ENCODE measurements at regions not wholly inside any gene's neighbourhood (a gene's known extent, or its start where the extent isn't known, plus 50 kb on each side); places are given as distances from the start of the nearest gene placed in this dataset.

DNA sequence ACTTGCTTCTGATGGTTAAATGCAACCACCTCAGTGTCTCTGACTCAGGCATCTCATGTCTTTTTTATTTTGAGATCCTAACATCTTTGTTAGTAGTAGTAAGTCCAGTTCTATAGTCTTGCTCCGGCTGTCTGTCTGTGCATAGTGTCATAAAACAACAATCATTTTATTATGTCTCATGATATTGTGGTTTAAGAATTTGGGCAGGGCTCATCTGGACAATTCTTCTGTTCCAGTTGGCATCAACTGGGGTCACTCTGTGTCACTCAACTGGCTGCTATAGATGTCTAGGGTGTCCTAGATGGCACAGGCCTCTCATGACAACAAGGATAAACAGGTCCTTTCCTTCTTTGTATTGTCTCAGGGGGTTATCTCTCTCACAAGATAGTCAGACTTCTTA is 299.6 kb upstream of the ZNF521 start:
- no peaks in the 10 kb centered on the region for H3K36me3 Mint-ChIP-seq (ENCODE audit: low read depth)
- H3K27me3 Mint-ChIP-seq, result no peaks in the 10 kb centered on the region
- DNase-seq, result no peak
- intact Hi-C loops (cut with micrococcal nuclease), result no loop called here
- H3K27ac Mint-ChIP-seq, result no peak overlapping the region
- no peaks in the 10 kb centered on the region for H3K9me3 Mint-ChIP-seq
- H3K4me1 Mint-ChIP-seq, result no peaks in the 10 kb centered on the region
- H3K4me3 Mint-ChIP-seq, result no peak overlapping the region

DNA sequence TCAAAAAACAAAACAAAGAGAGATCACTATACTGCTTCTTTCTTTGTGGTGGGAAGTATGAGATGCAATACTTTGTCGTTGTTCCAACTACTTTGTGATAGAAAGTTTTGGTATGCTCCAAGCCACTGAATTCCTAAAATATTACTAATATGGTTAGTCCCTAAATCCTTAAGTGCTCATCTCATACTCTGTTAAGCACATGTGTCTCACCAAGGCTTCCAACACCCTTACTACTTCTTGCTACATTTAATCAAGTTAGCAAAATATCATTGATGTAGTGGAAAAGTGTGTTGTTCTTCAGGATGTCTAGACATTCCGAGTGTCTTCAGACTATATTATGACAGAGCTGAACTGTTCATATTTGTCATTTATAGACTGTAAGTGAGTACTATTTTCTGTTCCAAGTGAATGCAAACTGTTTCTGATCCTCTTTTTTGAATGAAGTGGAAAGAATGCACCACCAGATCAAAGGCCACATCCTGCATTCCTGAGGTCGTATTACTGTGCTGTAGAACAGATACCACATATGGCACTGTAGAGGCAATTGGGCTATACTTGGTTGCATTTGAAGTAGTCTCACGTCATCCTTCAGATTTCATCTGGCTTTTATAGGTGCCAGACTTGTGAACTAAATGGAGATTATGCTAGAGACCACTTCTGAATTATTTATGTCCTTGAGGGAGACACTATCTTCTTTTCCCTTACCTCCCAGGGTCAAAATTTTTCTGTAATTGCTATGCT is 298.4 kb upstream of the ZNF521 start:
- H3K4me3 Mint-ChIP-seq, result no peak overlapping the region
- intact Hi-C loops (cut with micrococcal nuclease), result no loop called here
- no peak overlapping the region for H3K27ac Mint-ChIP-seq

GRCh38 chr18:25648716-25649260 is 296.8 kb upstream of the ZNF521 start:
- Mint-ChIP-seq H3K4me1 (no peaks in the 10 kb centered on the region), H3K27me3 (no peaks in the 10 kb centered on the region), H3K4me3 (no peak overlapping the region), H3K36me3 (ENCODE audit: low read depth) (no peaks in the 10 kb centered on the region), H3K9me3 (no peaks in the 10 kb centered on the region), H3K27ac (no peak overlapping the region)
- no peak for DNase-seq
- intact Hi-C loops (cut with micrococcal nuclease), result no loop called here

More for the DNA sequence above, 298.4 kb upstream of the ZNF521 start:
- H3K4me1 Mint-ChIP-seq, result no peaks in the 10 kb centered on the region
- H3K27me3 Mint-ChIP-seq, result no peaks in the 10 kb centered on the region
- no peaks in the 10 kb centered on the region for H3K9me3 Mint-ChIP-seq
- no peaks in the 10 kb centered on the region for H3K36me3 Mint-ChIP-seq (ENCODE audit: low read depth)
- DNase-seq, result no peak

GRCh38 chr18:25647404-25647803 is 295.4 kb upstream of the ZNF521 start:
- no peaks in the 10 kb centered on the region for H3K36me3 Mint-ChIP-seq (ENCODE audit: low read depth)

DNA sequence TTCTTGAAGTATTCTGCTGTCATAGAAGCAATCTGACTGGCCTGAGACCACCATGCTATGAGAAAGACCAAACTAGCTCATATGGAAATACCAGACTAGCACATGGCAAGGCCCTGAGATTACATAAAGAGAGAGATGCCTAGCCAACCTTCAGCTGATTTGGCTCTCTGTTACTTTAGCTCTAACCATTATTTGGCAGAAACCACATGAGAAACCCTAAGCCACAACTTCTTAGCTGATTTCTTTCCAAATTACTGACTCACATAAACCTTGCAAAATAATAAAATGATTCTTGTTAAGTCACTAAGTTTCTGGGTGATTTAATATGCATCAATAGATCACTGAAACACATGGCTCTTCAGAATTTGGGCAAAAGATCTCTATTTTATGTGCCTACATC is 295.0 kb upstream of the ZNF521 start:
- no peaks in the 10 kb centered on the region for H3K9me3 Mint-ChIP-seq
- no peaks in the 10 kb centered on the region for H3K27me3 Mint-ChIP-seq
- DNase-seq, result no peak
- no peaks in the 10 kb centered on the region for H3K4me1 Mint-ChIP-seq
- intact Hi-C loops (cut with micrococcal nuclease), result no loop called here
- no peak overlapping the region for H3K27ac Mint-ChIP-seq
- H3K36me3 Mint-ChIP-seq (ENCODE audit: low read depth), result no peaks in the 10 kb centered on the region
- H3K4me3 Mint-ChIP-seq, result no peak overlapping the region

More at GRCh38 chr18:25647404-25647803, 295.4 kb upstream of the ZNF521 start:
- Mint-ChIP-seq H3K27me3 (no peaks in the 10 kb centered on the region), H3K27ac (no peak overlapping the region), H3K4me3 (no peak overlapping the region), H3K4me1 (no peaks in the 10 kb centered on the region), H3K9me3 (no peaks in the 10 kb centered on the region)
- DNase-seq, result no peak
- intact Hi-C loops (cut with micrococcal nuclease), result no loop called here

DNA sequence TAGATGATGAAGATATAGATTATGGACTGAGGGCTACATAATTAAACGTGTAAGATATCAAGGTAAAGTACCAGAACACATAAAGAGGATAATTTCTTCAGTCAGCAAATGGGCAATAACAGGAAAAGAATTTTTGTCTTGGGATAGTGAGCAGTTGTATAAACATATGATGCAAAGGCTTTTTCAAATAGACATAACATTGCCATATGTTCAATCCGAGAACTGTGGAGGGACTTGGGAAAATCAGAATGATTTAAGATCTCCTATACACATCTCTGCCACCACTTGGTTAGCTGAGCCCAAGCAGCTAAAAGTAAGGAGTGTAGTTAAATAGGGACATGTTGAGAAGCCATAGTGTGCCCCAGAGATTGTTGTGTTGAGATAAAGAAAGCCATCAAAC is 287.6 kb upstream of the ZNF521 start:
- no peak for DNase-seq
- Mint-ChIP-seq H3K36me3 (ENCODE audit: low read depth) (no peaks in the 10 kb centered on the region), H3K4me3 (no peak overlapping the region), H3K9me3 (peaks cover 3% of the 10 kb centered on the region), H3K27ac (no peak overlapping the region), H3K4me1 (no peaks in the 10 kb centered on the region), H3K27me3 (no peaks in the 10 kb centered on the region)
- intact Hi-C loops (cut with micrococcal nuclease), result no loop called here

- Mint-ChIP-seq H3K4me1 (no peaks in the 10 kb centered on the region), H3K27me3 (no peaks in the 10 kb centered on the region), H3K4me3 (no peak overlapping the region), H3K36me3 (ENCODE audit: low read depth) (no peaks in the 10 kb centered on the region), H3K9me3 (peaks cover 8% of the 10 kb centered on the region), H3K27ac (no peak overlapping the region)
- DNase-seq, result no peak
- intact Hi-C loops (cut with micrococcal nuclease), result no loop called here
Observed at GRCh38 chr18:25633563-25633962, 281.6 kb upstream of the ZNF521 start.

DNA sequence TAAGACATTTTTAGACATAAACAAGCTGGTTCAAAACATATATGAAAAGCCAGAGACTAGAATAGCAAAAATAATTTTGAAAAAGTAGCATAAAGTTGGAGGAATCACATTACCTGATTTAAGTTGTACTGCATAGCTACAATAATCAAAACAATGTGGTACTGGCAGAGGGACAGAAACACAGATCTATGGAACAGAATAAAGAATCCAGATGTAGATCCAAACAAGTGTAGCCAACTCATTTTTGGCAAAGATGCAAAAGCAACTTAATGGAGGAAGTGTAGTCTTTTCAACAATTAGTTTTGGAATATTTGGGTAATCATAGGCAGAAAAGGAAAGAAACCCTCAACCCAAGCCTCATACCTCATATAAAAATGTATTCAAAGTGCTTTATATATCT is 278.7 kb upstream of the ZNF521 start:
- Mint-ChIP-seq H3K4me1 (no peaks in the 10 kb centered on the region), H3K36me3 (ENCODE audit: low read depth) (no peaks in the 10 kb centered on the region), H3K27me3 (no peaks in the 10 kb centered on the region), H3K4me3 (no peak overlapping the region), H3K9me3 (peaks cover 7% of the 10 kb centered on the region), H3K27ac (no peak overlapping the region)
- DNase-seq, result no peak
- intact Hi-C loops (cut with micrococcal nuclease), result no loop called here

DNA sequence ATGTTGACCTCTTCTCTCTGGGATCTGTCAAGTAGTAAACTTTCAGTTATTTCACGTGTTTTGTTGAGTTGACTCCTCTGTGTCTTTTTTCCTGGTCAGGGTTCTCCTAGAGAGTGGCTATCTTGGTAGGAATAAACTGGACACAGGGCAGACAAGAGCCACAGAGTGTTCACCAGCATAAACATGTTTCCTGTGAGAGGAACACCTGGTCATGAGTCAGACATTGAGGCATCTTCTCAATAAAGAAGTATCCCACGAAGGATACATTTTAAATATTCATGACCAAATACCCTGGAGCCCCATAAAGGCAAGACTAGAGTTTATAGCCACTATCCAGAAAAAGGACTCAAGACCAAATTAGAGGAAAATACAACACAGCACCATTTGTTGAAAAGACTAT is 269.7 kb upstream of the ZNF521 start:
- Mint-ChIP-seq H3K4me3 (no peak overlapping the region), H3K4me1 (no peaks in the 10 kb centered on the region), H3K9me3 (peaks cover 5% of the 10 kb centered on the region), H3K27ac (no peak overlapping the region), H3K36me3 (ENCODE audit: low read depth) (no peaks in the 10 kb centered on the region), H3K27me3 (no peaks in the 10 kb centered on the region)
- DNase-seq, result no peak
- intact Hi-C loops (cut with micrococcal nuclease), result no loop called here

DNA sequence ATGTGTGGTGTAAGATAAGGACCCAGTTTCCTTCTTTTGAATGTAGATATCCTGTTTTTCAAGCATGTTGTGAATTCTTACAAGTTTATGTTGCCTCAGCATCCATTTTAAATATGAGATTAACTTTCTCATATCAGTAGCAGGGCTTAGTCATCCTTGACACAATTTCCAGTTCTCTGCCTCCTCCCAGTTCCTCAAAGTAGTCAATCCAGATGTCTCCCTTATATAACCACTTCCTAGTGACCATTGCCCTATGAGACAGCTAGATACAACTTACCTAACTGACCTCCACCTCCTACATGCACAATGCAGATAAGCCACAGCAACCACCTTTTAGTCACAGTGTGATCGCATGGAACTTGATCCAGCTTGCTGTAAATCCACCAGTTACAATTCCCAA is 269.2 kb upstream of the ZNF521 start:
- H3K4me1 Mint-ChIP-seq, result no peaks in the 10 kb centered on the region
- H3K9me3 Mint-ChIP-seq, result peaks cover 5% of the 10 kb centered on the region
- no peak for DNase-seq
- intact Hi-C loops (cut with micrococcal nuclease), result no loop called here
- H3K36me3 Mint-ChIP-seq (ENCODE audit: low read depth), result no peaks in the 10 kb centered on the region
- no peak overlapping the region for H3K27ac Mint-ChIP-seq
- H3K4me3 Mint-ChIP-seq, result no peak overlapping the region
- no peaks in the 10 kb centered on the region for H3K27me3 Mint-ChIP-seq

GRCh38 chr18:25614168-25614567 is 262.2 kb upstream of the ZNF521 start:
- intact Hi-C loops (cut with micrococcal nuclease), result no loop called here
- H3K36me3 Mint-ChIP-seq (ENCODE audit: low read depth), result no peaks in the 10 kb centered on the region
- no peak for DNase-seq
- no peaks in the 10 kb centered on the region for H3K27me3 Mint-ChIP-seq
- H3K4me1 Mint-ChIP-seq, result no peaks in the 10 kb centered on the region
- no peak overlapping the region for H3K27ac Mint-ChIP-seq
- H3K4me3 Mint-ChIP-seq, result no peak overlapping the region
- H3K9me3 Mint-ChIP-seq, result no peaks in the 10 kb centered on the region

DNA sequence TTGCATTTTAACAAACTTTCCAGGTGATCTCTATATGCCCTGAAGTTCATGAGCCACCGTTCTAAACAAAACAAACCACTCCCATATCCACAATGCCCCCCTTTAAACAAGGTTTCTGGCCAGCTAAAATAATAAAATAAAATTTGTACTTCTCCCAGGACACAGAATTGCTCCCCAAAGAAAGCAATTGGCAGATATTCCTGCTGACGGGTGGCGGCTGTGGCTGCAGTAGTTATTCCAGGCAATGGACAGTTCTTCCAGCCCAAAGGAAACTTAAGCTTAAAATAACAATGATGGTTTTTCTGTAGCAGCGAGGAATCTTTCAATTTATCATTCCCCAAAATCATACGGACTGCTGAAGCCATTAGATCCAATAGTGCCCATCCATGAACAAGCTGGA is 260.5 kb upstream of the ZNF521 start:
- Mint-ChIP-seq H3K36me3 (ENCODE audit: low read depth) (no peaks in the 10 kb centered on the region), H3K27ac (no peak overlapping the region), H3K27me3 (no peaks in the 10 kb centered on the region), H3K4me3 (no peak overlapping the region), H3K9me3 (no peaks in the 10 kb centered on the region), H3K4me1 (no peaks in the 10 kb centered on the region)
- intact Hi-C loops (cut with micrococcal nuclease), result no loop called here
- no peak for DNase-seq

DNA sequence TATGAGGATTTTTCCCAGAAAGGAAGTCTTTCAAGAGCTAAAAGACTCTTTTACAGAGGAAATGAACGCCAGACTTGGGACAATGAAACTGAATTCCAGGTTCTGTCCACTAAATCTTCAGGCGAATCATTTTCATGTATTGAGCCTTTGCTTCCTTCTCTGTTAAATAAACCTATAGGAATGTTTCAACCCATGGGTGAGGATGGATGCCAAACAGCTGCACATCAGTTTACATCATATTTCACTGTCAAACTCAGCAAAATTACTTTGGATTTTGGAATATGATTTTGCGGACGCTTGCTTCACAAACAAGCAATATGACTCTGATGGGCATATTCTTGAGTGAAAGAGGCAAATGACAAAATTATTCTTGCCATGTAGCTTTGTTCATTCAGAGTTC is 256.1 kb upstream of the ZNF521 start:
- Mint-ChIP-seq H3K36me3 (ENCODE audit: low read depth) (no peaks in the 10 kb centered on the region), H3K4me3 (no peak overlapping the region), H3K9me3 (no peaks in the 10 kb centered on the region), H3K27ac (no peak overlapping the region), H3K27me3 (no peaks in the 10 kb centered on the region), H3K4me1 (no peaks in the 10 kb centered on the region)
- no peak for DNase-seq
- intact Hi-C loops (cut with micrococcal nuclease), result no loop called here

DNA sequence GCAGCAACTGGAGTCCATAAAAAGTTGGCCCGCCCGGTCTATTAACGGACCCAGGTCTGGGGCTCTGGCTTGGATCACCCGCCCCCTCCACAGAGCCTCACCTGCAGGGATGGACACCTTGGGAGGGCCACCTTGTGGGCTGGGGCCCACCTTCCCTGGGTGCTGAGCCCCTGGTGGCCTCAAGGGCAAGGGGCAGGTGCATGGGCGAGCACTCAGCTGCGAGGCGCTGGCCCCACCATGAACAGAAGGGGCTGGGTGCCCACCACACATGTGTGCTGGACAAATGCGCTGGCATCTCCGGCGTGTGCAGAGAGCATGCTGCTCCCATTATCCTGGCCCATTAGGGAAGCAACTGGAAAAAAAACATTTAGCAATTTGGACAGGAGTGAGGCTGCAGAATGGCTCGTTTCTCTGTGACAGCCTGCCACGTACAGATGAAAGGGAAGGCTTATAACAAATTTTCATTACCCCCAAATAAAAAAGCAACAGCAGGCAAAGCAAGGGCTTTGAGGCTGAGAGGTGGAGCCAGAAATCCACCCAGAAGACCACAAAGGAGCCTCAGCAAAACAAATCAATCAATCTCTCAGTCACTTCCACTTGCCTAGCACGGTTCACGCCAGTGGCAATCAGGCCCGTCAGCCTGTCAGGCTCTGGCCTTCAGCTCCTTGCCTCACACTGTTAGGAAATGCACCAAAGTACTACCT is 253.1 kb upstream of the ZNF521 start:
- H3K27ac Mint-ChIP-seq, result no peak overlapping the region
- H3K4me3 Mint-ChIP-seq, result no peak overlapping the region
- no peaks in the 10 kb centered on the region for H3K36me3 Mint-ChIP-seq (ENCODE audit: low read depth)
- intact Hi-C loops (cut with micrococcal nuclease), result no loop called here
- no peaks in the 10 kb centered on the region for H3K4me1 Mint-ChIP-seq
- H3K27me3 Mint-ChIP-seq, result no peaks in the 10 kb centered on the region
- DNase-seq, result no peak
- H3K9me3 Mint-ChIP-seq, result no peaks in the 10 kb centered on the region

Measured in activated CD4-positive, alpha-beta T cell treated with anti-CD3 and anti-CD28 coated beads, Interleukin-2, amount 10 ng/mL, durations not matched to agents 24 days and 14 days (primary cell).